PC-3 (cell line): ENCODE measurements at regions not wholly inside any gene's neighbourhood (a gene's known extent, or its start where the extent isn't known, plus 50 kb on each side); places are given as distances from the start of the nearest gene placed in this dataset.

Experiments used
- ATAC-seq: fragments of 200-7000 bp; cut with Tn5 transposase; 2 replicates; pipeline ENCODE4 v1.9.1; 2020; ENCODE audit warnings: mild to moderate bottlenecking, moderate library complexity
- BruUV-seq: library from RNA; stranded (reverse); fragments of 400-500 nt; replicated peaks from 2 replicates; lab custom pipeline; 2021; lab: Mats Ljungman, UMichigan
- CTCF ChIA-PET: fragments of 300-600 bp; sonication (Branson Sonifier 250); formaldehyde crosslinking; loops from one replicate; lab custom pipeline; 2022; ENCODE audit warnings: antibody characterized with exemption; lab: Charles Lee
- POLR2A ChIA-PET: fragments of 300-600 bp; sonication (Branson Sonifier 250); formaldehyde crosslinking; loops from one replicate; lab custom pipeline; 2022; ENCODE audit warnings: antibody characterized with exemption; ENCODE audit not compliant: unreplicated experiment; lab: Charles Lee
- DNase-seq: peaks from one replicate; pipeline ENCODE4 v3.0.0-alpha.2; 2015
- H2AFZ ChIP-seq: fragments of 300-600 bp; sonication (generic); 2 replicates; pipeline ENCODE4 v1.6.0; 2016; ENCODE audit warnings: antibody characterized with exemption, low read length
- H3F3A ChIP-seq: fragments of 300-600 bp; sonication (generic); one replicate; pipeline ENCODE4 v1.6.0; 2017; ENCODE audit warnings: antibody characterized with exemption, low read length, control low read depth, mild to moderate bottlenecking; ENCODE audit not compliant: unreplicated experiment
- H3K27ac ChIP-seq: fragments of 300-600 bp; sonication (generic); 2 replicates; pipeline ENCODE4 v1.5.1; 2016; ENCODE audit warnings: mild to moderate bottlenecking, low read length
- H3K27me3 ChIP-seq: fragments of 300-600 bp; sonication (generic); 2 replicates; pipeline ENCODE4 v1.6.1; 2016; ENCODE audit warnings: low read length, mixed read lengths
- H3K36me3 ChIP-seq: fragments of 300-600 bp; sonication (generic); 2 replicates; pipeline ENCODE4 v1.6.1; 2016; ENCODE audit warnings: low read depth, mixed run types, low read length, mixed read lengths
- H3K4me1 ChIP-seq: fragments of 300-600 bp; sonication (generic); 2 replicates; pipeline ENCODE4 v1.5.1; 2016; ENCODE audit warnings: low read length; ENCODE audit not compliant: insufficient read depth
- H3K4me2 ChIP-seq: fragments of 300-600 bp; sonication (generic); 2 replicates; pipeline ENCODE4 v1.6.0; 2016; ENCODE audit warnings: low read length
- H3K4me3 ChIP-seq: fragments of 300-600 bp; sonication (generic); 2 replicates; pipeline ENCODE4 v1.5.1; 2016; ENCODE audit warnings: mild to moderate bottlenecking, low read length, mixed read lengths
- H3K79me2 ChIP-seq: fragments of 300-600 bp; sonication (generic); 2 replicates; pipeline ENCODE4 v1.6.1; 2017; ENCODE audit warnings: low read length, mixed read lengths
- H3K9ac ChIP-seq: fragments of 300-600 bp; sonication (generic); 2 replicates; pipeline ENCODE4 v1.6.0; 2016; ENCODE audit warnings: mild to moderate bottlenecking, low read length
- H3K9me2 ChIP-seq: fragments of 300-600 bp; sonication (generic); replicated peaks from 2 replicates; pipeline ENCODE4 v1.6.1; 2016; ENCODE audit warnings: mixed run types, low read length, mixed read lengths
- H3K9me3 ChIP-seq: fragments of 300-600 bp; sonication (generic); 2 replicates; pipeline ENCODE4 v1.6.1; 2016; ENCODE audit warnings: low read length, mixed read lengths
- H4K20me1 ChIP-seq: fragments of 300-600 bp; sonication (generic); 2 replicates; pipeline ENCODE4 v1.6.1; 2016; ENCODE audit warnings: low read length, mixed read lengths
- CTCF ChIP-seq: fragments of 300-600 bp; sonication (generic); conservative IDR thresholded peaks from 2 replicates; pipeline ENCODE4 v1.5.1; 2017; ENCODE audit warnings: antibody characterized with exemption, low read depth, mild to moderate bottlenecking, low read length
- EZH2 ChIP-seq: fragments of 300-600 bp; sonication (generic); IDR thresholded peaks from one replicate; pipeline ENCODE4 v1.6.1; 2017; ENCODE audit warnings: antibody characterized with exemption, mild to moderate bottlenecking, low read length; ENCODE audit not compliant: unreplicated experiment
- EZH2phosphoT487 ChIP-seq: fragments of 300-600 bp; sonication (generic); IDR thresholded peaks from 2 replicates; pipeline ENCODE4 v1.6.1; 2018; ENCODE audit warnings: mild to moderate bottlenecking, antibody characterized with exemption, low read length, borderline replicate concordance
- intact Hi-C: fragments of 100-400 bp; cut with micrococcal nuclease; formaldehyde crosslinking; loops from 2 replicates; pipeline ENCODE4 v1.9.0; 2023

GRCh38 chr2:22737144-22737543, 647.8 kb upstream of the KLHL29 start:
- Histone ChIP-seq H3K9ac (no peak overlapping the region), H3K4me1 (no peaks in the 10 kb centered on the region), H3K27me3 (no peaks in the 10 kb centered on the region), H3K27ac (no peak overlapping the region), H3K9me3 (0 out of 2 replicates have a peak, but pooled peaks cover 7% of the 10 kb centered on the region), H3K9me2 (no peaks in the 10 kb centered on the region), H3K4me3 (no peak overlapping the region), H3K36me3 (no peaks in the 10 kb centered on the region), H3K79me2 (no peaks in the 10 kb centered on the region), H3F3A (no peaks in the 10 kb centered on the region), H4K20me1 (no peaks in the 10 kb centered on the region), H3K4me2 (no peak overlapping the region), H2AFZ (no peak overlapping the region)
- no TSS peak for BruUV-seq
- no peak for ATAC-seq
- ChIA-PET CTCF (no interaction called here), POLR2A (no interaction called here)
- no peak for DNase-seq
- intact Hi-C loops: no loop called here
- no peak for TF ChIP-seq EZH2
- TF ChIP-seq CTCF: no peak
- TF ChIP-seq EZH2phosphoT487: no peak

- Histone ChIP-seq H3K9me3 (0 out of 2 replicates have a peak, but pooled peaks cover 15% of the 10 kb centered on the region), H3K27ac (no peak overlapping the region), H3F3A (no peaks in the 10 kb centered on the region), H3K4me1 (no peaks in the 10 kb centered on the region), H3K9ac (no peak overlapping the region), H4K20me1 (no peaks in the 10 kb centered on the region), H3K27me3 (no peaks in the 10 kb centered on the region), H3K9me2 (no peaks in the 10 kb centered on the region), H3K4me3 (no peak overlapping the region), H3K4me2 (no peak overlapping the region), H3K79me2 (no peaks in the 10 kb centered on the region), H2AFZ (no peak overlapping the region), H3K36me3 (no peaks in the 10 kb centered on the region)
- TF ChIP-seq EZH2 (no peak), CTCF (no peak), EZH2phosphoT487 (no peak)
- ChIA-PET CTCF (no interaction called here), POLR2A (no interaction called here)
- BruUV-seq: no TSS peak
- ATAC-seq (no peak), DNase-seq (no peak)
- intact Hi-C loops: no loop called here
Observed at GRCh38 chr2:22741216-22741615, 643.8 kb upstream of the KLHL29 start.

- intact Hi-C loops: no loop called here
- Histone ChIP-seq H4K20me1 (no peaks in the 10 kb centered on the region), H3K9me2 (no peaks in the 10 kb centered on the region), H3K36me3 (no peaks in the 10 kb centered on the region), H3K79me2 (no peaks in the 10 kb centered on the region), H3K9ac (no peak overlapping the region), H2AFZ (no peak overlapping the region), H3K27me3 (no peaks in the 10 kb centered on the region), H3K4me3 (no peak overlapping the region), H3K9me3 (no peaks in the 10 kb centered on the region), H3K4me2 (no peak overlapping the region), H3K27ac (no peak overlapping the region), H3F3A (no peaks in the 10 kb centered on the region), H3K4me1 (no peaks in the 10 kb centered on the region)
- POLR2A ChIA-PET: no interaction called here
- DNase-seq: no peak
- TF ChIP-seq EZH2phosphoT487 (no peak), CTCF (no peak), EZH2 (no peak)
- CTCF ChIA-PET: no interaction called here
- no TSS peak for BruUV-seq
- ATAC-seq: no peak
Observed at GRCh38 chr2:22748909-22749308, 636.1 kb upstream of the KLHL29 start.
